NCI-H345 (cell line): ENCODE measurements at regions not wholly inside any gene's neighbourhood (a gene's known extent, or its start where the extent isn't known, plus 50 kb on each side); places are given as distances from the start of the nearest gene placed in this dataset.

Experiments
- DNase-seq: peaks from one replicate; lab custom pipeline; 2025; lab: John Stamatoyannopoulos, UW

- no peak for DNase-seq
Observed at GRCh38 chr4:138562544-138562991, 320.4 kb upstream of the SLC7A11 start.

GRCh38 chr4:138561906-138562305, 319.8 kb upstream of the SLC7A11 start:
- DNase-seq, result no peak

GRCh38 chr4:138561276-138561880, 319.2 kb upstream of the SLC7A11 start:
- DNase-seq, result no peak

GRCh38 chr4:138560448-138560847, 318.3 kb upstream of the SLC7A11 start:
- DNase-seq, result no peak

GRCh38 chr4:138558886-138559285, 316.7 kb upstream of the SLC7A11 start:
- no peak for DNase-seq

- DNase-seq, result peak; percentile 58
Observed at GRCh38 chr4:138555584-138555983, 313.4 kb upstream of the SLC7A11 start.

- DNase-seq, result no peak
Observed at GRCh38 chr4:138555108-138555507, 313.0 kb upstream of the SLC7A11 start.

DNA sequence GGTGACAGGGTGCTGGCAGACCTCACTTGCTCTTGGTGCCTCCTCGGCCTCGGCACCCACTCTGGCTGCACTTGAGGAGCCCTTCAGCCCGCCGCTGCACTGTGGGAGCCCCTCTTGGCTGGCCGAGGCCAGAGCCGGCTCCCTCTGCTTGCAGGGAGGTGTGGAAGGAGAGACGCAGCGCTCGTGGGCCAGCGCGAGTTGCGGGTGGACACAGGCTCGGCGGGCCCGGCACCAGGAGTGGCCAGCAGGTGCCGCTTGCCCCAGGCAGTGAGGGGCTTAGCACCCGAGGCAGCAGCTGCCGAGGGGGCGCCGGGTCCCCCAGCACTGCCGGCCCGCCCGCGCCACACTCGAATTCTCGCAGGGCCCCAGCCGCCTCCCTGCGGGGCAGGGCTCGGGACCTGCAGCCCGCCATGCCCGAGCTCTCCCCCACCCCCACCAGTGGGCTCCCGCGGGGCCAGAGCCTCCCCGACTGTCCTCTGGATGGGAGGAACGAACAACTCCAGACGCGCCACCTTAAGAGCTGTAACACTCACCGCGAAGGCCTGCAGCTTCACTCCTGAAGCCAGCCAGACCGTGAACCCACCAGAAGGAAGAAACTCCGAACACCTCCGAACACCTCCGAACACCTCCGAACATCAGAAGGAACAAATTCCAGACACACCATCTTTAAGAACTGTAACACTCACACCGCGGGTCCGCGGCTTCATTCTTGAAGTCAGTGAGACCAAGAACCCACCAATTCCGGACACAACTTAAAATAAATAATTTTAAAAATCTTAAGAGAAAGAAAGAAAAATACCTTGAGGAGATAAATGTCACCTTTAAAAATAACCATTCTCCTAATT, 311.1 kb upstream of the SLC7A11 start:
- DNase-seq, result no peak

DNA sequence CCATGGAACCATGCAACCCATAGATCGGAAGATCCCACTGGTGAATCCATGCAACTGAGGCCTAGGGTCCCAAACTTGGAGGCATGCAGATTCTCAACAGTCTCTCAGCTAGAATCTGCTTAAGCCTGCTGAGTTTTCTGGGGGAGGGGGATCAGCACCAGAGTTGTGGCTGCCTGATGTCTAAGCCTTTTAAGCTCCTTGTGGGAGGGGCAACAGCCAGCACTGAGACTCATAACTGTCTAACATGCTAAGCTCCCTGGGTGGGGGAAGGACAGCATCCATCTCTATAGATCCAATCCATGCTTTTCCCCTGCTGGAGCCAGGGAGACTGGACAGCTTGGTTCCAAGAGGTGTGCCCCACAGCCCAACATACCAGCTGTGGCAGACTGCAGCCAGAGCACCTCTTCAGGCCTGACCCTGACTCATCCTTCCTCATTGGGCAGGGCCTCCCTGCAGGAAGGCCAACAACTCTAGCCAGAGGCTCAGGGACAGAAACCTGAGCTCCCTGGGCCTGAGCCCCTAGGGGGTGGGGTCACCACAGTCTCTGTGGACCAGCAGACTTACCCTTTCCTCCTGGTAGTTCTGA, 300.1 kb upstream of the SLC7A11 start:
- DNase-seq, result no peak

DNA sequence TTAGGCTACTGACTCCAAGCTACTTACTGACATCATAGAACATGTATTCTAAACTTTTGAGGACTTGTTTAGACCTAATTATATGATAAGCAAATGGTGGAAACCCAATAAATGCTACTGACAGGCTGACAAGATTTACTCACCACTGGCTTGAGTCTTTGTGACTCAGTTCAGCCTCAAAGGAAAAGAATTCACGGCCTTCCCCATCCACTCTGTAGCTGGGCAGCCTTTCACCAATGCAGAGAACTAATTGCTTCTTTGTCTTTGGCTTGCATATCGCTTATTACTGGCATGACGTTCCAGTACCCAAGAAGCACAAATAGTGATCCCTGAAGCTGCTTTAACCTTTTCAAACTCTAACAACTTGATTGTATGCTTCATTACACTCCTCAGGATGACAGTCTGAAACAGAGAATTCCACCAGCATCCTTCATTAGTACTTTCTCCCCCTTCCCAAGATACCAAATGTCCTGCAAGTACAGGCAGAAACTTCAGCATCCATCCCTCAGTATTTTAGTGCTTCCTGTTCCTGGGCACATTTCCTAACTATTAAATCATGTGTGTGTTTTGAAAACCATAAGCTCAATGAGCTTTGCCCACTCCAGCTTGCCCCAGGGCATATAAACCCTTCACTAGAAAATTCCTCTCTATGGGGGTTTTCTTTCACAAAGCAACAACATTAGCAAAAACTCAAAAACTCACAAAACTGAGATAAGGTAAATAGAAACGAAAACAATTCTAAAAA, 298.1 kb upstream of the SLC7A11 start:
- no peak for DNase-seq

DNA sequence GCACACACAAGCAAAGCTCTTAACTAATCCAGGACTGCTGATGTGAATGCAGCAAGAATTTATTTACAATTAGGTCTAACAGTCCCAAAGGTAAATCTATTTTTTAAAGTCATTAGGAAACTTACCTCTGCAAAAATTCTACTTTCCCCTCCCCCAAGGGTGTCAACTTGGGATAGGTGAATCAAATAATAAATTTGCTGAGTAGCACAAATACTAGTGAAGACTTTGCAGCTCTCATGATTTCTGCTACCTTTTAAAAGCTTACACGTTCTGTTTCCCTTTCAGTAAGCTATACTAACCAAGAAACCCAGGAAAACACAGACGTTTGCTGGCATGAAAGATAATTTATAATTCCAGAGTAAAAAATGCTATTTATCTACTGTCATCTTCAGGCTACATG, 296.6 kb upstream of the SLC7A11 start:
- no peak for DNase-seq

- no peak for DNase-seq
Observed at GRCh38 chr4:138537731-138538490, 295.8 kb upstream of the SLC7A11 start.

- no peak for DNase-seq
Observed at GRCh38 chr4:138535316-138535715, 293.2 kb upstream of the SLC7A11 start.

- no peak for DNase-seq
Observed at GRCh38 chr4:138522366-138522765, 280.2 kb upstream of the SLC7A11 start.

- DNase-seq, result no peak
Observed at GRCh38 chr4:138521809-138522208, 279.7 kb upstream of the SLC7A11 start.

DNA sequence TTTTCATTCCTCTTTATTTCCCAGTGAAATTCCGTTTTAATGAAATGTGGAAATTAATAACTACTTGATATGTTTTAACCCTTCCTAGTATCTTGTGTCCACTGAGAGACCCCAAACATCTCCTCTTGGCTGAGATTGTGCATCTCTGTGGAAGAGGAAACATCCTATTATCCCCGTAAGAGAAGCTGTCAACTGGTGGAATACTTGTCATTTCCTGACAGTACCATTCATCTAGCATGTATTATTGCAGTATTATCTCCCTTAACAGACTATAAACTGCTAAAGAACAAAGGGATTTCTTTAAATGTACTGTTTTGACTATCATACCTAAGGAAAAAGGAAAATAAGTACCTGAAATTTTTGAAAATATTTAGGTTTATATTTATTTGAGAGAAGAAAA, 277.3 kb upstream of the SLC7A11 start:
- no peak for DNase-seq

- no peak for DNase-seq
Observed at GRCh38 chr4:138513535-138513934, 271.4 kb upstream of the SLC7A11 start.

DNA sequence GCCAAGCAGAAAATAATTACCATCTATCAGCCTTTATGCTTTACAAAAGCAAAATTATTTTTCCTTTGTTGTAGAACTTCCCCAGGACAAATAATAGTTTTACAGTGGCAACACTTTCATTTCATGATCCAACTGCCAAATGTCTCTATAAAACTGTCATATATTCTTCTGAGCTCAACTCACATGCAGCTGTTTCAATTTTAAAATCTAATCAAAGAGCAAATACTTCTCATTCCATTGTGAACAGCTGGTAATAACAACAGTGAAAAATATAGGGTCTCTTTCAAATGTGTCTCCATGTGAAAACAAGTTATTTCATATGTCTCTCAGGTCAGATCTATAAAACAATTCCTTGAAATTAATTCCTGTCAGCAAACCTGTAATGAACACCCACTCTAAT, 270.6 kb upstream of the SLC7A11 start:
- no peak for DNase-seq

- no peak for DNase-seq
Observed at GRCh38 chr4:138510053-138510452, 267.9 kb upstream of the SLC7A11 start.

GRCh38 chr4:138509346-138509745, 267.2 kb upstream of the SLC7A11 start:
- no peak for DNase-seq

DNA sequence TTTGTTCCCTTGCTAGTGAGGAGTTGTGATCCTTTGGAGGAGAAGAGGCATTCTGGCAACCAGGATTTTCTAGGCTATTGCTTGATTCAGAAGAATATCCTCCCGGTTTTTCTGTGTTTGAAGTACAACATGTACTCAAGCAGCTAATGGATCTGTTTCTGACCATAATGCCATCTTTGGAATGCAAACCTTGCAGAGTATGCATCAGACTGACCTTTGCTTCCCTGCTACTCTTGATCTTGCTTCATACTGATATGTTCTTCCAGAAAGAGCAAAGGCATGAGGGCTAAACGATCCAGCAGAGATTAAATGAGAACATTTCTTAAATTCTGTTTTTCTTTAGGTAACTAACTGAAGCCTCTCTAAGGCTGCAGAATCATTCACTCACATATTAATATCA, 265.4 kb upstream of the SLC7A11 start:
- DNase-seq, result no peak

DNA sequence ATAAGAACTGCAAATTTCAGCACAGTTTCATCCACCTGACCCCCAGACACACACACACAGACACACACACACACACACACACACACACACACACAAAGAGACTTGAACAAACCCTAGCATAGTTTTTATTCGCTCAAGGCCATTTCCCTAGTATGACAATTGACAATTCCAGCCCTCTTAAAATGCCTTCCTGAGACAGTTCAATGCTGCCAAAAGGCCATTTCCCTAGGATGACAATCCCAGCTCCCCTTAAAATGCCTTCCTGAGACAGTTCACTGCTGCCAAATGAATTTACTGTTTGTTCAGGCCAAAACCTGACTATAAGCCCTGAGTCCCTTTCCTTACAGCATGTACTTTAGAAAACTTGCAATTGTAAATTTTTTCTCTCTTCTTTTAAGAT, 259.5 kb upstream of the SLC7A11 start:
- DNase-seq, result no peak
